Liver (tissue), 8 donors: ENCODE measurements at regions not wholly inside any gene's neighbourhood (a gene's known extent, or its start where the extent isn't known, plus 50 kb on each side); places are given as distances from the start of the nearest gene placed in this dataset.

Experiments used
- DNase-seq: peaks from one replicate; pipeline ENCODE4 v3.0.0-alpha.2; 2017; ENCODE audit warnings: low spot score
- H3K27ac ChIP-seq, 2 donors: one replicate each; pipeline ENCODE4 v1.7.0; 2013; ENCODE audit warnings: inconsistent platforms in 2 of 2, low read length in 2 of 2, control low read depth in 1 of 2, low read depth in 1 of 2, mild to moderate bottlenecking in 1 of 2
- H3K27me3 ChIP-seq, 4 donors: one replicate each; pipeline versions ENCODE4 v1.6.1 to v1.7.0; 2013; ENCODE audit warnings: low read length in 3 of 4, inconsistent platforms in 1 of 4, mild to moderate bottlenecking in 1 of 4, moderate library complexity in 1 of 4; ENCODE audit not compliant: control insufficient read depth in 4 of 4, insufficient read depth in 4 of 4
- H3K36me3 ChIP-seq, 4 donors: one replicate each; pipeline versions ENCODE4 v1.6.1 to v1.7.0; 2013; ENCODE audit warnings: low read length in 3 of 4, mild to moderate bottlenecking in 3 of 4, low read depth in 1 of 4, moderate library complexity in 1 of 4; ENCODE audit not compliant: control insufficient read depth in 4 of 4, insufficient read depth in 3 of 4
- H3K4me1 ChIP-seq, 4 donors: one replicate each; pipeline versions ENCODE4 v1.6.1 to v1.7.0; 2013; ENCODE audit warnings: low read length in 3 of 4, mild to moderate bottlenecking in 3 of 4, moderate library complexity in 1 of 4; ENCODE audit not compliant: control insufficient read depth in 4 of 4, insufficient read depth in 4 of 4
- H3K4me3 ChIP-seq, 3 donors: one replicate each; pipeline versions ENCODE4 v1.6.1 to v1.7.0; 2013; ENCODE audit warnings: low read length in 3 of 3, control low read depth in 1 of 3, low read depth in 1 of 3, mild to moderate bottlenecking in 1 of 3
- H3K9ac ChIP-seq, 2 donors: one replicate each; pipeline ENCODE4 v1.7.0; 2013; ENCODE audit warnings: low read length in 2 of 2, mild to moderate bottlenecking in 2 of 2, moderate library complexity in 2 of 2, control low read depth in 1 of 2, low read depth in 1 of 2
- H3K9me3 ChIP-seq, 4 donors: one replicate each; pipeline versions ENCODE4 v1.6.1 to v1.7.0; 2013; ENCODE audit warnings: low read length in 3 of 4; ENCODE audit not compliant: control insufficient read depth in 4 of 4
- EGR1 ChIP-seq, 2 donors: IDR thresholded peaks; 2 replicates each; pipeline ENCODE4 v1.6.1; 2016 to 2018; ENCODE audit warnings: antibody characterized with exemption in 2 of 2, low read depth in 2 of 2
- FOXA1 ChIP-seq: IDR thresholded peaks from 2 replicates; pipeline ENCODE4 v1.6.1; 2016; ENCODE audit warnings: antibody characterized with exemption
- FOXA2 ChIP-seq: IDR thresholded peaks from 2 replicates; pipeline ENCODE4 v1.6.1; 2016; ENCODE audit warnings: antibody characterized with exemption
- GABPA ChIP-seq, 2 donors: IDR thresholded peaks in 1 of 2; conservative IDR thresholded peaks in 1 of 2; 2 replicates each; pipeline ENCODE4 v1.6.1; 2016; ENCODE audit warnings: antibody characterized with exemption in 2 of 2, mild to moderate bottlenecking in 1 of 2, moderate library complexity in 1 of 2
- HNF4A ChIP-seq, 2 donors: conservative IDR thresholded peaks; 2 replicates each; pipeline ENCODE4 v1.6.1; 2016; ENCODE audit warnings: antibody characterized with exemption in 2 of 2, mild to moderate bottlenecking in 2 of 2
- HNF4G ChIP-seq: IDR thresholded peaks from 2 replicates; pipeline ENCODE4 v1.6.1; 2016; ENCODE audit warnings: antibody characterized with exemption
- JUND ChIP-seq, 2 donors: IDR thresholded peaks; 2 replicates each; pipeline ENCODE4 v1.6.1; 2016; ENCODE audit warnings: antibody characterized with exemption in 2 of 2
- NR2F2 ChIP-seq: IDR thresholded peaks from 2 replicates; pipeline ENCODE4 v1.6.1; 2016; ENCODE audit warnings: antibody characterized with exemption
- RAD21 ChIP-seq, 2 donors: IDR thresholded peaks; 2 replicates each; pipeline ENCODE4 v1.6.1; 2016; ENCODE audit warnings: antibody characterized with exemption in 2 of 2, mild to moderate bottlenecking in 2 of 2
- RXRA ChIP-seq, 2 donors: IDR thresholded peaks; 2 replicates each; pipeline ENCODE4 v1.6.1; 2017 to 2018; ENCODE audit warnings: antibody characterized with exemption in 2 of 2, mild to moderate bottlenecking in 1 of 2
- SP1 ChIP-seq: IDR thresholded peaks from 2 replicates; pipeline ENCODE4 v1.6.1; 2018; ENCODE audit warnings: antibody characterized with exemption, mild to moderate bottlenecking
- TAF1 ChIP-seq: conservative IDR thresholded peaks from 2 replicates; pipeline ENCODE4 v1.6.1; 2016; ENCODE audit warnings: antibody characterized with exemption, mild to moderate bottlenecking
- YY1 ChIP-seq: IDR thresholded peaks from 2 replicates; pipeline ENCODE4 v1.6.1; 2016; ENCODE audit warnings: antibody characterized with exemption, mild to moderate bottlenecking
- WGBS: extraction: QIAGEN DNeasy Blood & Tissue Kit; methylation state at CpG from one replicate; pipeline ENCODE4 v1.1.7; 2013; 5-methylcytosine and 5-hydroxymethylcytosine counted together
- TF ChIP-seq, protein P1 (sequence below): IDR thresholded peaks from 2 replicates; pipeline ENCODE4 v1.6.1; 2016; ENCODE audit warnings: antibody characterized with exemption, mild to moderate bottlenecking
- TF ChIP-seq, protein P2 (sequence below): IDR thresholded peaks from 2 replicates; pipeline ENCODE4 v1.6.1; 2016; ENCODE audit warnings: antibody characterized with exemption
- TF ChIP-seq, protein P3 (sequence below): IDR thresholded peaks from 2 replicates; pipeline ENCODE4 v1.6.1; 2016; ENCODE audit warnings: antibody characterized with exemption
- TF ChIP-seq, protein P4 (sequence below): fragments of 150-350 bp; IDR thresholded peaks from 2 replicates; pipeline ENCODE4 v1.5.1; 2017; ENCODE audit warnings: improper control_type of control experiment, low read depth, low read length; ENCODE audit not compliant: missing input control
- donor health status: healthy.
- donor health status: healthy.
- donor health status: healthy.
- donor health status: healthy.
- donor health status: healthy.

DNA sequence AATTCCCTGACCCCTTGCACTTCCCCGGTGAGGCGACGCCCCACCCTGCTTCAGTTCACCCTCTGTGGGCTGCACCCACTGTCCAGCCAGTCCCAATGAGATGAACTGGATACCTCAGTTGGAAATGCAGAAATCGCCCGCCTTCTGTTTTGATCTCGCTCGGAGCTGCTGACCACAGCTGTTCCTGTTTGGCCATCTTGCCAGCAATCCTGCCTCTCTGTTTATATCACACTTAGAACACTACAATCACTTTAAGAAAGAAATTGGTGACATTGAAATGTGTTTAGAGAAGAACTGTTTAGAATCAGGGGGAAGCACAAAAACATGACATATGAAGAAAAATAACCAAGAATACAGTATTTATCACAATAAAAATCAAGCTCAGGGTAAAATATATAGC, 127.5 kb upstream of the SUCLG2 start:
- peaks cover 0 to 1% (median 0%) of the 10 kb centered on the region in 4 donors for H3K4me1 ChIP-seq
- WGBS: 83% methylated on average over 7 of the region's 7 CpGs
- H3K4me3 ChIP-seq: no peak overlapping the region
- DNase-seq: no peak
- no peaks in the 10 kb centered on the region for H3K27me3 ChIP-seq
- no peak for TF ChIP-seq NR2F2
- H3K36me3 ChIP-seq: no peaks in the 10 kb centered on the region
- H3K9ac ChIP-seq: no peak overlapping the region
- no peaks in the 10 kb centered on the region for H3K9me3 ChIP-seq
- H3K27ac ChIP-seq: no peak overlapping the region

DNA sequence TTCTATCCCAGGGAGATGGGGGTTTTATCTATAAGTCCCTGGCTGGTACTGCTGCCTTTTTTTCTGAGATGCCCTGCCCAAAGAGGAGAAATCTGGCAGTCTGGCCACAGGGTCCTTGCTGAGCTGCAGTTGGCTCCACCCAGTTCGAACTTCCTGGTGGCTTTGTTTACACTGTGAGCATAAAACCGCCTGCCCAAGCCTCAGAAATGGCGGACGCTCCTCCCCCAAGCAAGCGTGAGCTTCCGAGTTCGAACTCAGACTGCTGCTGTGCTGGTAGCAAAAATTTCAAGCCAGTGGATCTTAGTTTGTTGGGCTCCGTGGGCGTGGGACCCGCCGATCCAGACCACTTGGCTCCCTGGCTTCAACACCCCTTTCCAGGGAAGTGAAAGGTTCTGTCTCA, 126.8 kb upstream of the SUCLG2 start:
- Histone ChIP-seq H3K9ac (no peak overlapping the region), H3K27ac (no peak overlapping the region), H3K4me1 (peaks cover 0 to 1% (median 0%) of the 10 kb centered on the region in 4 donors), H3K9me3 (no peaks in the 10 kb centered on the region), H3K4me3 (no peak overlapping the region), H3K27me3 (no peaks in the 10 kb centered on the region), H3K36me3 (no peaks in the 10 kb centered on the region)
- no peak for DNase-seq
- WGBS: 96% methylated on average over 11 of the region's 11 CpGs
- TF ChIP-seq HNF4A (conservative IDR thresholded peaks at IDR 0.05): no peak
- no peak for TF ChIP-seq EGR1 (IDR thresholded peaks at IDR 0.05; ENCODE audit: low read depth in 2 of 2)
- no peak for TF ChIP-seq FOXA2
- TF ChIP-seq RXRA (IDR thresholded peaks at IDR 0.05): no peak
- TF ChIP-seq RAD21 (IDR thresholded peaks at IDR 0.05): no peak
- no peak for TF ChIP-seq NR2F2
- TF ChIP-seq, protein P1, sequence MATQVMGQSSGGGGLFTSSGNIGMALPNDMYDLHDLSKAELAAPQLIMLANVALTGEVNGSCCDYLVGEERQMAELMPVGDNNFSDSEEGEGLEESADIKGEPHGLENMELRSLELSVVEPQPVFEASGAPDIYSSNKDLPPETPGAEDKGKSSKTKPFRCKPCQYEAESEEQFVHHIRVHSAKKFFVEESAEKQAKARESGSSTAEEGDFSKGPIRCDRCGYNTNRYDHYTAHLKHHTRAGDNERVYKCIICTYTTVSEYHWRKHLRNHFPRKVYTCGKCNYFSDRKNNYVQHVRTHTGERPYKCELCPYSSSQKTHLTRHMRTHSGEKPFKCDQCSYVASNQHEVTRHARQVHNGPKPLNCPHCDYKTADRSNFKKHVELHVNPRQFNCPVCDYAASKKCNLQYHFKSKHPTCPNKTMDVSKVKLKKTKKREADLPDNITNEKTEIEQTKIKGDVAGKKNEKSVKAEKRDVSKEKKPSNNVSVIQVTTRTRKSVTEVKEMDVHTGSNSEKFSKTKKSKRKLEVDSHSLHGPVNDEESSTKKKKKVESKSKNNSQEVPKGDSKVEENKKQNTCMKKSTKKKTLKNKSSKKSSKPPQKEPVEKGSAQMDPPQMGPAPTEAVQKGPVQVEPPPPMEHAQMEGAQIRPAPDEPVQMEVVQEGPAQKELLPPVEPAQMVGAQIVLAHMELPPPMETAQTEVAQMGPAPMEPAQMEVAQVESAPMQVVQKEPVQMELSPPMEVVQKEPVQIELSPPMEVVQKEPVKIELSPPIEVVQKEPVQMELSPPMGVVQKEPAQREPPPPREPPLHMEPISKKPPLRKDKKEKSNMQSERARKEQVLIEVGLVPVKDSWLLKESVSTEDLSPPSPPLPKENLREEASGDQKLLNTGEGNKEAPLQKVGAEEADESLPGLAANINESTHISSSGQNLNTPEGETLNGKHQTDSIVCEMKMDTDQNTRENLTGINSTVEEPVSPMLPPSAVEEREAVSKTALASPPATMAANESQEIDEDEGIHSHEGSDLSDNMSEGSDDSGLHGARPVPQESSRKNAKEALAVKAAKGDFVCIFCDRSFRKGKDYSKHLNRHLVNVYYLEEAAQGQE: no peak
- TF ChIP-seq FOXA1: no peak

DNA sequence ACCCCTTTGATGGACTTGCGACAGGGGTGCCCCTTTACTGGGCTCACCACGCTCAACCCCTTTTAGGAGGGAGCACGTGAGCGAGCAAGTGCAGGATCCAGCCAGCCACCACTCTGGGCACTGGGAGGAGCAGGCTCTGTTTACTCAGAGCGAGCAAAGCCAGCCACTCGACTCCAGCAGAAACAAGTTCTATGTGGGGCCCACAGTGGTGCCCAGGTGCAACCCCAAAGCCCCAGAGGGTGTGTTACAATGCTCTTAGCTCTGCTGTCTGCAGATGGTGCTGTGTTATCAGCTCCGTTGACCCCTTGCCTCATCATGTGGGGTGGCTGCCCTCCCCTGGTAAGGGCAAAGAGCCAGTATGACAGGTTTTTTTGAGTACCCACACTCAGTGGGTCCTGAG, 120.3 kb upstream of the SUCLG2 start:
- Histone ChIP-seq H3K27ac (no peak overlapping the region), H3K9ac (no peak overlapping the region), H3K36me3 (no peaks in the 10 kb centered on the region), H3K9me3 (peaks cover 0 to 2% (median 0%) of the 10 kb centered on the region in 4 donors), H3K4me1 (no peaks in the 10 kb centered on the region), H3K27me3 (no peaks in the 10 kb centered on the region), H3K4me3 (no peak overlapping the region)
- DNase-seq: no peak
- 92% methylated on average over 7 of the region's 7 CpGs for WGBS
- TF ChIP-seq HNF4G (no peak), TAF1 (no peak), RAD21 (IDR thresholded peaks at IDR 0.05) (no peak), NR2F2 (no peak), HNF4A (conservative IDR thresholded peaks at IDR 0.05) (no peak), GABPA (IDR thresholded peaks at IDR 0.05 in 1 of 2, conservative IDR thresholded peaks at IDR 0.05 in 1 of 2) (no peak), JUND (IDR thresholded peaks at IDR 0.05) (no peak), YY1 (no peak), RXRA (IDR thresholded peaks at IDR 0.05) (no peak), FOXA1 (no peak), EGR1 (IDR thresholded peaks at IDR 0.05; ENCODE audit: low read depth in 2 of 2) (no peak), FOXA2 (no peak), SP1 (no peak)
- TF ChIP-seq, protein P2, sequence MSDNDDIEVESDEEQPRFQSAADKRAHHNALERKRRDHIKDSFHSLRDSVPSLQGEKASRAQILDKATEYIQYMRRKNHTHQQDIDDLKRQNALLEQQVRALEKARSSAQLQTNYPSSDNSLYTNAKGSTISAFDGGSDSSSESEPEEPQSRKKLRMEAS: no peak
- TF ChIP-seq, protein P1: no peak
- TF ChIP-seq, protein P3, sequence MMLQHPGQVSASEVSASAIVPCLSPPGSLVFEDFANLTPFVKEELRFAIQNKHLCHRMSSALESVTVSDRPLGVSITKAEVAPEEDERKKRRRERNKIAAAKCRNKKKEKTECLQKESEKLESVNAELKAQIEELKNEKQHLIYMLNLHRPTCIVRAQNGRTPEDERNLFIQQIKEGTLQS: no peak
- TF ChIP-seq, protein P4, sequence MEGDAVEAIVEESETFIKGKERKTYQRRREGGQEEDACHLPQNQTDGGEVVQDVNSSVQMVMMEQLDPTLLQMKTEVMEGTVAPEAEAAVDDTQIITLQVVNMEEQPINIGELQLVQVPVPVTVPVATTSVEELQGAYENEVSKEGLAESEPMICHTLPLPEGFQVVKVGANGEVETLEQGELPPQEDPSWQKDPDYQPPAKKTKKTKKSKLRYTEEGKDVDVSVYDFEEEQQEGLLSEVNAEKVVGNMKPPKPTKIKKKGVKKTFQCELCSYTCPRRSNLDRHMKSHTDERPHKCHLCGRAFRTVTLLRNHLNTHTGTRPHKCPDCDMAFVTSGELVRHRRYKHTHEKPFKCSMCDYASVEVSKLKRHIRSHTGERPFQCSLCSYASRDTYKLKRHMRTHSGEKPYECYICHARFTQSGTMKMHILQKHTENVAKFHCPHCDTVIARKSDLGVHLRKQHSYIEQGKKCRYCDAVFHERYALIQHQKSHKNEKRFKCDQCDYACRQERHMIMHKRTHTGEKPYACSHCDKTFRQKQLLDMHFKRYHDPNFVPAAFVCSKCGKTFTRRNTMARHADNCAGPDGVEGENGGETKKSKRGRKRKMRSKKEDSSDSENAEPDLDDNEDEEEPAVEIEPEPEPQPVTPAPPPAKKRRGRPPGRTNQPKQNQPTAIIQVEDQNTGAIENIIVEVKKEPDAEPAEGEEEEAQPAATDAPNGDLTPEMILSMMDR: no peak
